ENCODE measurements at regions not wholly inside any gene's neighbourhood (a gene's known extent, or its start where the extent isn't known, plus 50 kb on each side); places are given as distances from the start of the nearest gene placed in this dataset.

GRCh38 chr16:26267641-26268040 lies 575.9 kb downstream of the HS3ST4 start:
- no peaks in the 10 kb centered on the region for H3K36me3 ChIP-seq (ENCODE audit: insufficient read depth, low read length, poor library complexity, severe bottlenecking)
- POLR2A ChIA-PET (ENCODE audit: low non-redundant PET), result no interaction called here
- H3K27ac ChIP-seq (ENCODE audit: low read depth, low read length, poor library complexity, severe bottlenecking), result no peak overlapping the region
- no TSS peak for BruUV-seq (replicated peaks)
- H3K4me3 ChIP-seq (ENCODE audit: low read depth, low read length, poor library complexity, severe bottlenecking), result no peak overlapping the region
- no peaks in the 10 kb centered on the region for H3K27me3 ChIP-seq (replicated peaks; ENCODE audit: insufficient read depth, low read depth, low read length, poor library complexity)
- H3K4me1 ChIP-seq (ENCODE audit: insufficient read depth, low read length, poor library complexity, severe bottlenecking), result peaks cover 7% of the 10 kb centered on the region
- no peaks in the 10 kb centered on the region for H3K9me3 ChIP-seq (ENCODE audit: low read depth, low read length, poor library complexity, severe bottlenecking)
- DNase-seq (ENCODE audit: low spot score), result no peak
- CTCF ChIA-PET, result no interaction called here
- TF ChIP-seq EZH2 (IDR thresholded peaks at IDR 0.05; ENCODE audit: borderline replicate concordance, low read depth, low read length, poor library complexity, severe bottlenecking) (no peak), CTCF (conservative IDR thresholded peaks at IDR 0.05; ENCODE audit: low read depth, low read length) (no peak)
- intact Hi-C loops (cut with micrococcal nuclease; ENCODE audit: unreplicated experiment), result no loop called here

GRCh38 chr16:26269673-26270072 lies 577.9 kb downstream of the HS3ST4 start:
- BruUV-seq (replicated peaks), result no TSS peak
- DNase-seq (ENCODE audit: low spot score), result no peak

GRCh38 chr16:26273607-26274006 lies 581.8 kb downstream of the HS3ST4 start:
- no peaks in the 10 kb centered on the region for H3K27me3 ChIP-seq (replicated peaks; ENCODE audit: insufficient read depth, low read depth, low read length, poor library complexity)
- H3K36me3 ChIP-seq (ENCODE audit: insufficient read depth, low read length, poor library complexity, severe bottlenecking), result no peaks in the 10 kb centered on the region
- no peak for DNase-seq (ENCODE audit: low spot score)
- H3K27ac ChIP-seq (ENCODE audit: low read depth, low read length, poor library complexity, severe bottlenecking), result no peak overlapping the region
- BruUV-seq (replicated peaks), result no TSS peak
- H3K4me1 ChIP-seq (ENCODE audit: insufficient read depth, low read length, poor library complexity, severe bottlenecking), result no peaks in the 10 kb centered on the region
- H3K4me3 ChIP-seq (ENCODE audit: low read depth, low read length, poor library complexity, severe bottlenecking), result no peak overlapping the region
- TF ChIP-seq CTCF (conservative IDR thresholded peaks at IDR 0.05; ENCODE audit: low read depth, low read length) (no peak), EZH2 (IDR thresholded peaks at IDR 0.05; ENCODE audit: borderline replicate concordance, low read depth, low read length, poor library complexity, severe bottlenecking) (no peak)
- ChIA-PET POLR2A (ENCODE audit: low non-redundant PET) (no interaction called here), CTCF (no interaction called here)
- H3K9me3 ChIP-seq (ENCODE audit: low read depth, low read length, poor library complexity, severe bottlenecking), result no peaks in the 10 kb centered on the region
- intact Hi-C loops (cut with micrococcal nuclease; ENCODE audit: unreplicated experiment), result no loop called here

More at GRCh38 chr16:26269673-26270072, 577.9 kb downstream of the HS3ST4 start:
- no peak for TF ChIP-seq EZH2 (IDR thresholded peaks at IDR 0.05; ENCODE audit: borderline replicate concordance, low read depth, low read length, poor library complexity, severe bottlenecking)
- TF ChIP-seq CTCF (conservative IDR thresholded peaks at IDR 0.05; ENCODE audit: low read depth, low read length), result no peak
- no peaks in the 10 kb centered on the region for H3K4me1 ChIP-seq (ENCODE audit: insufficient read depth, low read length, poor library complexity, severe bottlenecking)
- no peaks in the 10 kb centered on the region for H3K36me3 ChIP-seq (ENCODE audit: insufficient read depth, low read length, poor library complexity, severe bottlenecking)
- no peaks in the 10 kb centered on the region for H3K27me3 ChIP-seq (replicated peaks; ENCODE audit: insufficient read depth, low read depth, low read length, poor library complexity)
- ChIA-PET POLR2A (ENCODE audit: low non-redundant PET) (no interaction called here), CTCF (no interaction called here)
- no peak overlapping the region for H3K27ac ChIP-seq (ENCODE audit: low read depth, low read length, poor library complexity, severe bottlenecking)
- H3K9me3 ChIP-seq (ENCODE audit: low read depth, low read length, poor library complexity, severe bottlenecking), result no peaks in the 10 kb centered on the region
- intact Hi-C loops (cut with micrococcal nuclease; ENCODE audit: unreplicated experiment), result no loop called here
- H3K4me3 ChIP-seq (ENCODE audit: low read depth, low read length, poor library complexity, severe bottlenecking), result no peak overlapping the region
